ENCODE measurements at regions not wholly inside any gene's neighbourhood (a gene's known extent, or its start where the extent isn't known, plus 50 kb on each side); places are given as distances from the start of the nearest gene placed in this dataset.

DNA sequence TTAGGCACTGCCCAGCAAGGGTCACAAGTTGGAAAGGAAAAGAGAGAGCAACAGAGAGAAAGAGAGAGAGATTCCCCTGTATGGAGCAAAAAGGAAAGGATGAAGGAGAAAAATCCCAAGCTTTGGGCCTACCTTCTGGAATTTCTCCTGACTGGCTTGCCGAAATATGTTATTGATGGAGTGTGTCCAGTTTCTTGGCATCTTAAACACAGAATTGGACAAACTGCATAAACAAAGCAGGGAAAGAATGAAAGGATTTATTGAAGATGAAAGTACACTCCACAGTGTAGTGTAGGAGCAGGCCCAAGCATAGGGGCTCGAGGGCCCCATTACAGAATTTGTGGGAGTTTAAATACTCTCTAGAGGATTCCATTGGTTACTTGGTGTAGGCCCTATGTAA lies 627.8 kb upstream of the CNTNAP2 start:
- DNase-seq (ENCODE audit: low read depth): no peak
- TF ChIP-seq, protein P1, sequence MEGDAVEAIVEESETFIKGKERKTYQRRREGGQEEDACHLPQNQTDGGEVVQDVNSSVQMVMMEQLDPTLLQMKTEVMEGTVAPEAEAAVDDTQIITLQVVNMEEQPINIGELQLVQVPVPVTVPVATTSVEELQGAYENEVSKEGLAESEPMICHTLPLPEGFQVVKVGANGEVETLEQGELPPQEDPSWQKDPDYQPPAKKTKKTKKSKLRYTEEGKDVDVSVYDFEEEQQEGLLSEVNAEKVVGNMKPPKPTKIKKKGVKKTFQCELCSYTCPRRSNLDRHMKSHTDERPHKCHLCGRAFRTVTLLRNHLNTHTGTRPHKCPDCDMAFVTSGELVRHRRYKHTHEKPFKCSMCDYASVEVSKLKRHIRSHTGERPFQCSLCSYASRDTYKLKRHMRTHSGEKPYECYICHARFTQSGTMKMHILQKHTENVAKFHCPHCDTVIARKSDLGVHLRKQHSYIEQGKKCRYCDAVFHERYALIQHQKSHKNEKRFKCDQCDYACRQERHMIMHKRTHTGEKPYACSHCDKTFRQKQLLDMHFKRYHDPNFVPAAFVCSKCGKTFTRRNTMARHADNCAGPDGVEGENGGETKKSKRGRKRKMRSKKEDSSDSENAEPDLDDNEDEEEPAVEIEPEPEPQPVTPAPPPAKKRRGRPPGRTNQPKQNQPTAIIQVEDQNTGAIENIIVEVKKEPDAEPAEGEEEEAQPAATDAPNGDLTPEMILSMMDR (IDR thresholded peaks at IDR 0.05; ENCODE audit: control insufficient read depth, extremely low read depth, insufficient read depth): no peak
- H3K4me3 ChIP-seq (ENCODE audit: low read depth, low read length): no peak overlapping the region

DNA sequence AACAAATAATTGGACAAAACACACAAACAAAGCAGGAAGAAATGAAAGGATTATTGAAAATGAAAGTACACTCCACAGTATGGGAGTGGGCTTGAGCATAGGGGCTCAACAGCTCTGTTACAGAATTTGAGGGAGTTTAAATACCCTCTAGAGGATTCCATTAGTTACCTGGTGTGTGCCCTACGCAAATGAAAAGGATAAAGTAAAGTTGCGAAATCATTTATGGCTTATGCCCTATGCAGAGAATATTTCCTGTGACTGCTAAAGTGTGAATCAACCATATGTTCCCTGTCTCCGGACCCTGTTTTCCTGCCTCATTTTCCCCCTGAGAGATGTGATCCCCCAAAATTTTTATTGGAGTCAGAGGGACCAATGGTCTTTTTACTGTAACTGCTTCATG lies 634.6 kb upstream of the CNTNAP2 start:
- no peak for DNase-seq (ENCODE audit: low read depth)
- TF ChIP-seq, protein P1 (IDR thresholded peaks at IDR 0.05; ENCODE audit: control insufficient read depth, extremely low read depth, insufficient read depth): no peak
- H3K4me3 ChIP-seq (ENCODE audit: low read depth, low read length): no peak overlapping the region

GRCh38 chr7:145478541-145478940 lies 638.1 kb upstream of the CNTNAP2 start:
- no peak overlapping the region for H3K4me3 ChIP-seq (ENCODE audit: low read depth, low read length)
- DNase-seq (ENCODE audit: low read depth): no peak
- TF ChIP-seq, protein P1 (IDR thresholded peaks at IDR 0.05; ENCODE audit: control insufficient read depth, extremely low read depth, insufficient read depth): no peak

DNA sequence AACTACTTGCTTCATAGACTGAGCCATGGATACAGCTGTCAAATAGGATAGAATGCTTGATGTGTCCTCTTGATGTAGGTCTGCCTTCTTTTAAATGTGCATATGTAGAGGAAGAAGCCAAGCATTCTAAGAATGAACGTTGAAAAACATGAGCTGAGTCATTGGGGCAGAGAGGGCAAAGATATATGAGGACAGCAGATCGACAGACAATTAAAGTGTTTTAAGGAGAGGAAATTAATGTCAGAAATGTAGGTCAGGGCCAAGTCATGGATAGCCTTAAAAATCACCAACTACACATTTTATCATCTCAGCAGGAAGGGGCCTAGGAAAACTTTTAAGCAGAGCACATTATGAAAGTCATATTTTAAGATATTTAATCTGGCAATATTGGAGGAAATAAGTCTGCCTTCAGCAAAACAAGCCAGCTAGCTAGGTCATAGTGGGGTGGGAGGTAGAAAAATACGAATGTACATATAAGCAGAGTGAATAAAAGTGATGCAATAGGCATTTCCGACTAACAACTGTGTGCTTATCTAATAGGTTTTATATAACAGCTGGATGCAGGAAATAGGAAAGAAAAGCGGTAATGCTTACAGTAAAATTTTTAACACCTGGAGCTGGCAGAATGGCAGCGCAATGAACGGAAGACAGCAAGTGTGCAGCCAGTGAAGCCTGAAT lies 638.3 kb upstream of the TPK1 start:
- H3K4me3 ChIP-seq (ENCODE audit: low read depth, low read length): no peak overlapping the region
- DNase-seq (ENCODE audit: low read depth): no peak
- TF ChIP-seq, protein P1 (IDR thresholded peaks at IDR 0.05; ENCODE audit: control insufficient read depth, extremely low read depth, insufficient read depth): no peak

- DNase-seq (ENCODE audit: low read depth): no peak
- TF ChIP-seq, protein P1 (IDR thresholded peaks at IDR 0.05; ENCODE audit: control insufficient read depth, extremely low read depth, insufficient read depth): no peak
- no peak overlapping the region for H3K4me3 ChIP-seq (ENCODE audit: low read depth, low read length)
Observed at GRCh38 chr7:145471883-145472282, 636.0 kb upstream of the TPK1 start.

DNA sequence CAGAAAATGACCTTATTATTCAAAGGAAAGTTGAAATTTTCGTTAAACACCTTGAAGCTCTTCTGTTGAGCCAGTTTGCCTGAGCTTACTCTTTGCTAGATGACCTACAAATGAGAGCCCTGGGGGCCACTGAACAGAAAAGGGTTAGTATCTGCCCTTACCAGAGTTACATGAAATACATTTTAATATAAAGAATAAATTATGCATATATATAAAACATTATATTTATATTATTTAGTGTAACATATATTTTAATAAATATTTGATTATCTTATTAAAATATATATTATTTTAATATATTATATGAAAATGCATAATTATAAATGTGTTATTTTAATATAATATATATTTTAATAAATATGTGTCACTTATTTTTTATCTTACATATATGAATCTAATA lies 628.4 kb upstream of the TPK1 start:
- TF ChIP-seq, protein P1 (IDR thresholded peaks at IDR 0.05; ENCODE audit: control insufficient read depth, extremely low read depth, insufficient read depth): no peak
- no peak for DNase-seq (ENCODE audit: low read depth)
- no peak overlapping the region for H3K4me3 ChIP-seq (ENCODE audit: low read depth, low read length)

- TF ChIP-seq, protein P1 (IDR thresholded peaks at IDR 0.05; ENCODE audit: control insufficient read depth, extremely low read depth, insufficient read depth): no peak
- DNase-seq (ENCODE audit: low read depth): no peak
- no peak overlapping the region for H3K4me3 ChIP-seq (ENCODE audit: low read depth, low read length)
Observed at GRCh38 chr7:145462463-145462862, 626.6 kb upstream of the TPK1 start.
